HG02588 (cell line): ENCODE measurements at regions not wholly inside any gene's neighbourhood (a gene's known extent, or its start where the extent isn't known, plus 50 kb on each side); places are given as distances from the start of the nearest gene placed in this dataset.
"Not testable (repeated sequence)": the region's sequence is repeated elsewhere in the genome, so short reads cannot be mapped to it uniquely, and the experiment has no call there.

ENCODE experiments used
- ATAC-seq: cut with Tn5 transposase; IDR thresholded peaks from one replicate; pipeline ENCODE4 v1.9.1; 2021; ENCODE audit warnings: mild to moderate bottlenecking, moderate library complexity; ENCODE audit not compliant: unreplicated experiment

- ATAC-seq, result no peak
Observed at GRCh38 chr2:52343706-52344266, 1311.9 kb upstream of the NRXN1 start.

- no peak for ATAC-seq
Observed at GRCh38 chr2:52343010-52343409, 1311.1 kb upstream of the NRXN1 start.

GRCh38 chr2:52342458-52342857 is 1310.5 kb upstream of the NRXN1 start:
- ATAC-seq, result no peak

- ATAC-seq, result no peak
Observed at GRCh38 chr2:52341732-52342131, 1309.8 kb upstream of the NRXN1 start.

GRCh38 chr2:52340171-52340570 is 1308.2 kb upstream of the NRXN1 start:
- no peak for ATAC-seq

- not testable (repeated sequence) for ATAC-seq
Observed at GRCh38 chr2:52337786-52338185, 1305.9 kb upstream of the NRXN1 start.

- ATAC-seq, result no peak
Observed at GRCh38 chr2:52336951-52337350, 1305.0 kb upstream of the NRXN1 start.

GRCh38 chr2:52335727-52336126 is 1303.8 kb upstream of the NRXN1 start:
- no peak for ATAC-seq

- no peak for ATAC-seq
Observed at GRCh38 chr2:52334185-52334584, 1302.3 kb upstream of the NRXN1 start.

GRCh38 chr2:52327641-52328040 is 1295.7 kb upstream of the NRXN1 start:
- ATAC-seq, result no peak

GRCh38 chr2:52314231-52314630 is 1282.3 kb upstream of the NRXN1 start:
- ATAC-seq, result no peak

- no peak for ATAC-seq
Observed at GRCh38 chr2:52312486-52312885, 1280.6 kb upstream of the NRXN1 start.

GRCh38 chr2:52311862-52312261 is 1279.9 kb upstream of the NRXN1 start:
- ATAC-seq, result no peak

- no peak for ATAC-seq
Observed at GRCh38 chr2:52308156-52308555, 1276.2 kb upstream of the NRXN1 start.

- ATAC-seq, result no peak
Observed at GRCh38 chr2:52294628-52295027, 1262.7 kb upstream of the NRXN1 start.

GRCh38 chr2:52292801-52293200 is 1260.9 kb upstream of the NRXN1 start:
- ATAC-seq, result no peak

GRCh38 chr2:52289741-52290140 is 1257.8 kb upstream of the NRXN1 start:
- ATAC-seq, result no peak

- no peak for ATAC-seq
Observed at GRCh38 chr2:52288596-52288995, 1256.7 kb upstream of the NRXN1 start.

- ATAC-seq, result no peak
Observed at GRCh38 chr2:52269696-52270485, 1238.0 kb upstream of the NRXN1 start.

GRCh38 chr2:52264911-52265310 is 1233.0 kb upstream of the NRXN1 start:
- ATAC-seq, result no peak

GRCh38 chr2:52264488-52264887 is 1232.6 kb upstream of the NRXN1 start:
- ATAC-seq, result no peak

- no peak for ATAC-seq
Observed at GRCh38 chr2:52260904-52261303, 1229.0 kb upstream of the NRXN1 start.

GRCh38 chr2:52258967-52259366 is 1227.0 kb upstream of the NRXN1 start:
- not testable (repeated sequence) for ATAC-seq
